Activated naive CD4-positive, alpha-beta T cell (primary cell): ENCODE measurements at regions not wholly inside any gene's neighbourhood (a gene's known extent, or its start where the extent isn't known, plus 50 kb on each side); places are given as distances from the start of the nearest gene placed in this dataset.
"Not testable (repeated sequence)": the region's sequence is repeated elsewhere in the genome, so short reads cannot be mapped to it uniquely, and the experiment has no call there.

Source experiments
- DNase-seq, 4 experiments: peaks; one replicate each; lab custom pipeline; 2025; lab: John Stamatoyannopoulos, UW

- no peak for DNase-seq
Measured at GRCh38 chr16:86716649-86717048, 138.3 kb downstream of the FOXL1 start.

GRCh38 chr16:86718118-86718517 is 139.8 kb downstream of the FOXL1 start:
- DNase-seq = no peak

- no peak for DNase-seq
Measured at GRCh38 chr16:86722970-86723369, 144.6 kb downstream of the FOXL1 start.

GRCh38 chr16:86723689-86724088 is 145.3 kb downstream of the FOXL1 start:
- no peak for DNase-seq

- no peak for DNase-seq
Measured at GRCh38 chr16:86725401-86725800, 147.1 kb downstream of the FOXL1 start.

GRCh38 chr16:86726340-86726739 is 148.0 kb downstream of the FOXL1 start:
- DNase-seq = no peak

GRCh38 chr16:86727131-86727530 is 148.8 kb downstream of the FOXL1 start:
- no peak for DNase-seq

GRCh38 chr16:86727632-86728031 is 149.3 kb downstream of the FOXL1 start:
- no peak for DNase-seq

- no peak for DNase-seq
Measured at GRCh38 chr16:86729686-86730085, 151.3 kb downstream of the FOXL1 start.

GRCh38 chr16:86730086-86730485 is 151.7 kb downstream of the FOXL1 start:
- no peak for DNase-seq

GRCh38 chr16:86730597-86730996 is 152.2 kb downstream of the FOXL1 start:
- no peak for DNase-seq

GRCh38 chr16:86732621-86733295 is 154.4 kb downstream of the FOXL1 start:
- no peak for DNase-seq

GRCh38 chr16:86733546-86734254 is 155.4 kb downstream of the FOXL1 start:
- DNase-seq = no peak

- no peak for DNase-seq
Measured at GRCh38 chr16:86734543-86735460, 156.5 kb downstream of the FOXL1 start.

GRCh38 chr16:86735727-86736126 is 157.4 kb downstream of the FOXL1 start:
- DNase-seq = no peak

GRCh38 chr16:86736502-86736901 is 158.2 kb downstream of the FOXL1 start:
- no peak for DNase-seq

- DNase-seq = no peak
Measured at GRCh38 chr16:86737083-86737482, 158.7 kb downstream of the FOXL1 start.

GRCh38 chr16:86738322-86738721 is 160.0 kb downstream of the FOXL1 start:
- not testable (repeated sequence) for DNase-seq

- DNase-seq = no peak
Measured at GRCh38 chr16:86739178-86739577, 160.8 kb downstream of the FOXL1 start.

GRCh38 chr16:86739808-86740207 is 161.5 kb downstream of the FOXL1 start:
- no peak for DNase-seq

GRCh38 chr16:86740298-86740697 is 161.9 kb downstream of the FOXL1 start:
- DNase-seq = no peak

GRCh38 chr16:86740906-86741799 is 162.8 kb downstream of the FOXL1 start:
- DNase-seq = no peak
